HEK293 (cell line): ENCODE measurements at regions not wholly inside any gene's neighbourhood (a gene's known extent, or its start where the extent isn't known, plus 50 kb on each side); places are given as distances from the start of the nearest gene placed in this dataset.

Source experiments
- CTCF ChIP-seq: fragments of 450-650 bp; formaldehyde crosslinking; IDR thresholded peaks from 2 replicates; pipeline ENCODE4 v1.5.1; 2016; ENCODE audit warnings: missing biosample characterization, missing genetic modification characterization
- PATZ1 ChIP-seq: fragments of 450-650 bp; formaldehyde crosslinking; IDR thresholded peaks from 2 replicates; pipeline ENCODE4 v1.5.1; 2016; ENCODE audit warnings: missing biosample characterization, missing genetic modification characterization
- PRDM10 ChIP-seq: fragments of 450-650 bp; formaldehyde crosslinking; IDR thresholded peaks from 2 replicates; pipeline ENCODE4 v1.5.1; 2016; ENCODE audit warnings: missing biosample characterization, missing genetic modification characterization
- SETDB1 ChIP-seq: IDR thresholded peaks from one replicate; pipeline ENCODE4 v1.6.1; 2017; ENCODE audit warnings: mild to moderate bottlenecking, low read length, moderate library complexity, mixed read lengths; ENCODE audit not compliant: insufficient read length
- TRIM28 ChIP-seq: IDR thresholded peaks from 2 replicates; pipeline ENCODE4 v1.6.1; 2011; ENCODE audit warnings: low read length, control low read depth, borderline replicate concordance
- ZNF114 ChIP-seq: fragments of 450-650 bp; formaldehyde crosslinking; IDR thresholded peaks from 2 replicates; pipeline ENCODE4 v1.5.0; 2017; ENCODE audit warnings: missing biosample characterization, missing genetic modification characterization
- ZNF132 ChIP-seq: fragments of 450-650 bp; formaldehyde crosslinking; IDR thresholded peaks from 2 replicates; pipeline ENCODE4 v1.5.1; 2017; ENCODE audit warnings: missing biosample characterization, missing genetic modification characterization, borderline replicate concordance
- ZNF138 ChIP-seq: fragments of 450-650 bp; formaldehyde crosslinking; IDR thresholded peaks from 2 replicates; pipeline ENCODE4 v1.5.1; 2016; ENCODE audit warnings: missing biosample characterization, missing genetic modification characterization, borderline replicate concordance
- ZNF169 ChIP-seq: fragments of 450-650 bp; formaldehyde crosslinking; IDR thresholded peaks from 2 replicates; pipeline ENCODE4 v1.5.1; 2016; ENCODE audit warnings: missing biosample characterization, missing genetic modification characterization
- ZNF211 ChIP-seq: fragments of 450-650 bp; formaldehyde crosslinking; IDR thresholded peaks from 2 replicates; pipeline ENCODE4 v1.5.1; 2016; ENCODE audit warnings: low read depth, missing biosample characterization, missing genetic modification characterization
- ZNF280D ChIP-seq: fragments of 450-650 bp; formaldehyde crosslinking; IDR thresholded peaks from 2 replicates; pipeline ENCODE4 v1.5.1; 2016; ENCODE audit warnings: missing biosample characterization, missing genetic modification characterization
- ZNF514 ChIP-seq: fragments of 450-650 bp; formaldehyde crosslinking; IDR thresholded peaks from 2 replicates; pipeline ENCODE4 v1.5.1; 2016; ENCODE audit warnings: missing biosample characterization, missing genetic modification characterization
- TF ChIP-seq, protein P1 (sequence below): fragments of 450-650 bp; formaldehyde crosslinking; IDR thresholded peaks from 2 replicates; pipeline ENCODE4 v1.5.1; 2016; ENCODE audit warnings: missing biosample characterization, missing genetic modification characterization

- TF ChIP-seq ZNF132 (tag by site-specific recombination) = no peak
- TF ChIP-seq SETDB1 = no peak
- TF ChIP-seq CTCF (tag by site-specific recombination) = no peak
- no peak for TF ChIP-seq ZNF169 (tag by site-specific recombination)
- TF ChIP-seq ZNF280D (tag by site-specific recombination) = no peak
- TF ChIP-seq ZNF514 = no peak
- TF ChIP-seq, protein P1, sequence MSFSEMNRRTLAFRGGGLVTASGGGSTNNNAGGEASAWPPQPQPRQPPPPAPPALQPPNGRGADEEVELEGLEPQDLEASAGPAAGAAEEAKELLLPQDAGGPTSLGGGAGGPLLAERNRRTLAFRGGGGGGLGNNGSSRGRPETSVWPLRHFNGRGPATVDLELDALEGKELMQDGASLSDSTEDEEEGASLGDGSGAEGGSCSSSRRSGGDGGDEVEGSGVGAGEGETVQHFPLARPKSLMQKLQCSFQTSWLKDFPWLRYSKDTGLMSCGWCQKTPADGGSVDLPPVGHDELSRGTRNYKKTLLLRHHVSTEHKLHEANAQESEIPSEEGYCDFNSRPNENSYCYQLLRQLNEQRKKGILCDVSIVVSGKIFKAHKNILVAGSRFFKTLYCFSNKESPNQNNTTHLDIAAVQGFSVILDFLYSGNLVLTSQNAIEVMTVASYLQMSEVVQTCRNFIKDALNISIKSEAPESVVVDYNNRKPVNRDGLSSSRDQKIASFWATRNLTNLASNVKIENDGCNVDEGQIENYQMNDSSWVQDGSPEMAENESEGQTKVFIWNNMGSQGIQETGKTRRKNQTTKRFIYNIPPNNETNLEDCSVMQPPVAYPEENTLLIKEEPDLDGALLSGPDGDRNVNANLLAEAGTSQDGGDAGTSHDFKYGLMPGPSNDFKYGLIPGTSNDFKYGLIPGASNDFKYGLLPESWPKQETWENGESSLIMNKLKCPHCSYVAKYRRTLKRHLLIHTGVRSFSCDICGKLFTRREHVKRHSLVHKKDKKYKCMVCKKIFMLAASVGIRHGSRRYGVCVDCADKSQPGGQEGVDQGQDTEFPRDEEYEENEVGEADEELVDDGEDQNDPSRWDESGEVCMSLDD = no peak
- no peak for TF ChIP-seq ZNF138 (tag by site-specific recombination)
- TF ChIP-seq PRDM10 (tag by site-specific recombination) = no peak
- no peak for TF ChIP-seq ZNF211
- TF ChIP-seq PATZ1 = no peak
- TF ChIP-seq ZNF114 = no peak
- TF ChIP-seq TRIM28 = no peak
Measured at GRCh38 chr13:33637978-33638743, 179.8 kb upstream of the RFC3 start.
